HG03442 (cell line): ENCODE measurements at regions not wholly inside any gene's neighbourhood (a gene's known extent, or its start where the extent isn't known, plus 50 kb on each side); places are given as distances from the start of the nearest gene placed in this dataset.
"Not testable (repeated sequence)": the region's sequence is repeated elsewhere in the genome, so short reads cannot be mapped to it uniquely, and the experiment has no call there.

Experiments used
- ATAC-seq: cut with Tn5 transposase; IDR thresholded peaks from one replicate; pipeline ENCODE4 v1.9.1; 2021; ENCODE audit warnings: mild to moderate bottlenecking, moderate library complexity; ENCODE audit not compliant: unreplicated experiment

GRCh38 chr5:106854105-106854687 lies 816.5 kb downstream of the EFNA5 start:
- ATAC-seq: no peak

GRCh38 chr5:106853266-106853665 lies 817.5 kb downstream of the EFNA5 start:
- no peak for ATAC-seq

DNA sequence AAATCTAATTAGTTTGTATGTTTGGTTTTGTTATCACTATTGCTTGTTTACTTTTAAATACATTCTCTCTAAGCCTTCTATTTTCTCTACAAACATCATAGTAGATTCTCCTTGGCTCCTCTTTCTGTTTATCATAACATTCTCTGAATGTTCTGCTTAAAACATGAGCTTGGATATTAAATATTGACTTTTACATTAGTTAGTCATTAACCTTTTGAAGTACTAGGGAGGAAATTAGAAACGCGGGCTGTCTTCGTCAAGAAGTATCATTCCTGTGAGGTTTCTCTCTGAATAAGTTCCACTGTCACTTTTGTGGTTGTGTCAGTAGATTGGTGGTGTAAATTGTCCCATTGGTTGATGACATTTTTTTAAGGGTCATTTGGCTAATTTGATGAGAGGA lies 821.5 kb downstream of the EFNA5 start:
- ATAC-seq: no peak

- no peak for ATAC-seq
These were observed 826.8 kb downstream of the EFNA5 start for GRCh38 chr5:106843812-106844416.

GRCh38 chr5:106833517-106833916 lies 837.2 kb downstream of the EFNA5 start:
- ATAC-seq: no peak

- no peak for ATAC-seq
These were observed 843.7 kb downstream of the EFNA5 start for GRCh38 chr5:106827061-106827460.

GRCh38 chr5:106825374-106825773 lies 845.4 kb downstream of the EFNA5 start:
- no peak for ATAC-seq

DNA sequence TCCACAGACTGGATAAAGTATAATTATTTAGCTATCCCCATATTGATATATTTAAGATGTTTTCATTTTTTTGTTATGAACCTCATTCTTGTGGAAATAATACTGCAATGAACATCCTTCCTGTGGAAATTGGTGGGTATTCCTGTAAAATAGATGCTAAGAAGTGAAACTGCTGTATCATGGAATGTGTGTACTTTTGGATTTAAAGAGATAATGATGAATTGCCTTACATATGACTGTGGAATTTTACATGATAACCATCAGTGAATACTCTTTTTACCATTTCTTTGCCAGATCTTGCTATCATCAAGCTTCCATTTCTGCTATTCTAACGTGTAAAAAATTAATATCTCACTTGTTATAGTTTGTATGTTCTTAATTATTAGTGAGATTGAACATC lies 847.9 kb downstream of the EFNA5 start:
- no peak for ATAC-seq

- ATAC-seq: no peak
These were observed 852.2 kb downstream of the EFNA5 start for GRCh38 chr5:106818552-106818951.

DNA sequence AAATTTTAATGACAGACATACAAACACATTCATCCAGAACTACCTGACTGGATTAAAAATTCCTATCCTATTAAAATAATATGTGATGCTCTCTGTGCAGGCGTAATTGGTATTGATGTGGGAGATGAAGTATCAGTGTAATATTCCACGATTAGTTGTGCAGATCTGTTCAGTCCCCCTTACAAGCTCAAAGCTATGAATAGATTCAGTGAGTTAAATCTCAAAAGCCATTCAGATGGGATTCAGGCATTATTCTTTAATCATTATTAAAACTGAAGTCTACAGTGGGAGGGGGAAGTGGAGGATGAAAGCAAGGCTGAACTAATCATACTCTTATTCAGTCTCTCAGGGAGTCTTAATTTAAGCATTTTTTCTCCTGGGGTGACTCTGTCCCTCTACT lies 855.8 kb downstream of the EFNA5 start:
- no peak for ATAC-seq

- no peak for ATAC-seq
These were observed 869.2 kb downstream of the EFNA5 start for GRCh38 chr5:106801554-106801953.

DNA sequence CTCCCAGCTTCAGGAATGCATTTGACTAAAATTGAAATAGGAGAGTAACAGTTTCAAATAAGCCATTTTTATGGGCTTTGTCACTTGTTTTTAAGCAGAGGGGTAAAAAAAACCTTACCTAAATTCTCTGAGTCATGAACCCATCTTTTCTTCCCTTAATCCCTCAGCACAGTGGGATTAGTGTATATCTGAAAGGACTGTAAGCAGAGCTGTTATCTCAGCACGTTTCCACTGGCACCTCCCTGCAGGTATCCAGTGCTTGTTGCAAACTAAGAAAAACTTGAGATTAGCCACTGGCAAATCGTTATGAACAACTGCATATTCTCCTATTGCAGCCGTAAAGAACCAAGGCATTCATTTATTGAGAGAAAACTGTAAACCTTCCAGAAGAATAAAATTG lies 872.7 kb downstream of the EFNA5 start:
- ATAC-seq: no peak

DNA sequence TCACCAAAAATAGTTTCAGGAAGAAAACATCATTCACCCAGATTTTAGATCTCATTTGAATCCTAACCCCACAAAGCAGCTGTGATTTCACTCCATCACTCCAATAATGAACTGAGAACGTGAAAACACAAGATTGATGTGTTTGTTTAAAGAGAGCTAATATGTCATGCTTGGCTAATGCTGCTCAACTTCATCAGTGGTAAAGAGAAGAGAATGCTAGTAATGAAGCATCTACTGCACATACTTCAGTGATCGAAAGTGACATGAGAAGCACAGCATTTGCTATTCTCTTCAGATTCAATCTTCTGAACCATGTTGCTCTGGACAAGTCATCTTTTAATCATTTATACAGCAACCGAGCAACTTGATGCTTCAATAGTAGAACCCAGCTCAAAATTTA lies 874.7 kb downstream of the EFNA5 start:
- no peak for ATAC-seq

GRCh38 chr5:106784846-106785245 lies 885.9 kb downstream of the EFNA5 start:
- no peak for ATAC-seq

DNA sequence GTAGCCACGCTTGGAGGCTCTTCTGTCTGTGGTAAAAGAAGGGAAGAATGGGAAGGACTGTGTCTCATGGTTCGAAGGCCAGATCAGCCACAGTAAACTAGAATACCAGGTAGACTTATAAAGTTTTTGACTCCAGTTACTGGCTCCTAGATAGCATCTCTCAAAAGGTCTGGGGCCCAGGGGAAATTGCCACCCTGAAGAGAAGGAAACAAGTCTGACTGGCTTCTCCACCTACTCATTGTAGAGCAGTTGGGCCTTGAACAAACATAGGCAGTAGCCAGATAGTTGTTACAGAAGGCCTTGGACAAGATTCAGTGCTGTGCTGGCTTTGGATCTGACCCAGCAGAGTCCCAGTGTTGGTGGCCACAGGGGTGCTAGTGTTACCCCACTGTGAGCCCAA lies 890.4 kb downstream of the EFNA5 start:
- ATAC-seq: no peak

- not testable (repeated sequence) for ATAC-seq
These were observed 894.2 kb downstream of the EFNA5 start for GRCh38 chr5:106776515-106776914.

DNA sequence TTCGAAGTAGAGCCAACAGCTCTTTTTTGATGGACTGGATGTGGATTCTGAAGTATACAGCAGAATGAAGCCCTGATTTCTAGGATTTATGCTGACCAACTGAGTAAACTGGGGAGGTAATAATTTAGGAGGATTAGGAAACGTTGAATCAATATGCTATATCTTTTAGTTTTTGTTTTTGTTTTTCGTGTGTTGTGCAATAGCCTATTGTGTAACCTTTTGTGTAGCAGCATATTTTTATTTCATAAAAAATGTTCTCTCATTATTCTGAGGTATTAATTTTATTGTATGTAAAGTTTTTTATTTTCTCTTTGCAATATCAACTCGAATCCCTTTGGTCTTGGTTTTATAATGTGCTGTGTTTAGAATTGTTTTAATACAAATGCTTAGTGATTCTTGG lies 902.3 kb downstream of the EFNA5 start:
- ATAC-seq: no peak

DNA sequence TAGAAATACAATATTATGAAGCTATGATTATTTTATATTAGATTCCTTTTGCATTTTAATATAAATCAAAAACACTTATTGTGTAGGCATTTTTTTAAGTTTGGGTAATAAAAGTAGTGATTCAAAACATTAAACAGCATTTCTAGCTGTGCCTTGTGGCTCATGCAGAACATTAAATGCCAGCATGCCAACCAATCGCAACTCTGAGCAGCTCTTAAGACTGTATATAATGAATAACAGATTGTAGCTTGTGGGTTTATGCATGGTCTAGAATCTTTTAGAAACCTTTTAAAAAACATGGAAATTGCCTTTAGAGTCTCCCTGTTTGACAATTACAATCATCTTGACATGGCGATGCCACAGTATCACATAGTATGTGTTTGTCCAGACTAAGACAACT lies 903.8 kb downstream of the EFNA5 start:
- ATAC-seq: no peak

DNA sequence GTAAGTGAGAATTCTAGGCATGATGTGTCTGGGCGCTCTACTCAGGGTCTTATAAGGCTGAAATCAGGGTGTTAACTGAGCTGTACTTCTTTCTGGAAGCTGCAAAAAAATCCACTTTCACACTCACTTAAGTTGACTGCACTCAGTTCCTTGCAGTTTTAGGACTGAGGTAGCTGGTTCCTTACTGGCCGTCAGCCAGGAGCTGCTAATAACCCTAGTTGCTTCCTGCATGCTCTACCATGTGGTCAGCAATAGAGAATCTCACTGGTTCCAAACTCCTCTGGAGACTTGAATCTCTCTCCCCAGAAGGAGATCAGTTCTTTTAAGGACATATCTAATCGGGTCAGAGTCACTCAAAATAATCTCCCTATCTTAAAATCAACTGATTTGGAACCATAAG lies 911.2 kb downstream of the EFNA5 start:
- no peak for ATAC-seq

GRCh38 chr5:106759152-106759551 lies 911.6 kb downstream of the EFNA5 start:
- ATAC-seq: no peak

DNA sequence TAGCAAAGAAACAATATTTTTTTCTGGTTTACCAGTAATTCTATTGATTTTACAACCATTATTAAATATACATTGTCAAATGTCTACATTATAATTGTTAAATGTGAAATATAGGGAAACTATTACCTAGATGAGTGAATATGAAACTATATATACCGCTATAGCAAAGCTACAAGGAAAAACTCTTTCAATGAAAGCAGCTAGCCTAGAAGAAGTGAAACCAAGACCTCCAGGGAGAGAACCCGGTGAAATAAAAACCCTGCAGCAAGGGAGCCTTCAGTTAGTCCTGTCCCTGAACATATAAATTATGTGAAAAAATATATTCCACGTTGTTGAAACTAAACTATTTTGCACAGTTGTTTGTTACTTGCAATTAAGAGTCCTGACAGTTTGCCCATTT lies 913.1 kb downstream of the EFNA5 start:
- ATAC-seq: no peak

GRCh38 chr5:106755789-106756188 lies 914.9 kb downstream of the EFNA5 start:
- ATAC-seq: no peak

DNA sequence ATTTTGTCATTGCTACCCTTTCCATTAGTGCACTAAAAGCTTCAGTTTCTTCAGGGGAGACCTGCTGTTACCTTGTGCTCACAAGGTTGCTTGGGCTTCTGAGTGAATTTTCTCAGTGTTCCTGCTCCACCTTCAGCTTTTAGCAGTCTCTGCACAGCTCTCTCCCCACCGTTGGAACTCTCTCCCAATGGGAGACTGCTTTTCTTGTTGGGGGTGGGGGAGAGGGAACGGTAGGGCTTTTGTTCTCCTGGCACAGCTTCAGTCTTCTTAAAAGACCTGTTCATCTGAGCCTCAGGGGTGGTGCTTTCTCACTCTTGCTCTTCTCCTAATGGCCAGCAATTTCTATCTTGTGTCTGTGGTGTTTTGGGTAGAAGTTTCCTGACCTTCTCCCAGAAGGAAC lies 915.7 kb downstream of the EFNA5 start:
- no peak for ATAC-seq
